OCI-LY7 (cell line): ENCODE measurements at regions not wholly inside any gene's neighbourhood (a gene's known extent, or its start where the extent isn't known, plus 50 kb on each side); places are given as distances from the start of the nearest gene placed in this dataset.

Source experiments
- BruUV-seq: library from RNA; stranded (reverse); fragments of 400-500 nt; replicated peaks from 2 replicates; lab custom pipeline; 2021; lab: Mats Ljungman, UMichigan
- CTCF ChIA-PET: fragments of 300-600 bp; sonication (Branson Sonifier 250); formaldehyde crosslinking; loops from one replicate; lab custom pipeline; 2022; ENCODE audit warnings: antibody characterized with exemption; ENCODE audit not compliant: unreplicated experiment; lab: Charles Lee
- POLR2A ChIA-PET: fragments of 300-600 bp; sonication (Branson Sonifier 250); formaldehyde crosslinking; loops from one replicate; lab custom pipeline; 2022; ENCODE audit warnings: antibody characterized with exemption; lab: Charles Lee
- DNase-seq: peaks from one replicate; pipeline ENCODE4 v3.0.0-alpha.2; 2015; ENCODE audit warnings: low spot score
- H2AFZ ChIP-seq: fragments of 200-600 bp; sonication (generic), shearing (Covaris generic); 2 replicates; pipeline ENCODE4 v1.6.1; 2014; ENCODE audit warnings: mild to moderate bottlenecking, antibody characterized with exemption, low read length, moderate library complexity
- H3K27ac ChIP-seq: fragments of 200-600 bp; sonication (generic); 2 replicates; pipeline ENCODE4 v1.5.1; 2014; ENCODE audit warnings: mixed run types, low read depth, mild to moderate bottlenecking, moderate library complexity, low read length, inconsistent platforms; ENCODE audit not compliant: poor library complexity, severe bottlenecking
- H3K36me3 ChIP-seq: fragments of 200-600 bp; sonication (generic); 2 replicates; pipeline ENCODE4 v1.6.1; 2014; ENCODE audit warnings: mild to moderate bottlenecking, antibody characterized with exemption, low read length, moderate library complexity, mixed read lengths; ENCODE audit not compliant: insufficient read depth
- H3K4me1 ChIP-seq: fragments of 200-600 bp; sonication (generic); 2 replicates; pipeline ENCODE4 v1.5.1; 2014; ENCODE audit warnings: mild to moderate bottlenecking, low read length; ENCODE audit not compliant: insufficient read depth, poor library complexity, severe bottlenecking
- H3K4me2 ChIP-seq: fragments of 200-600 bp; sonication (generic); 2 replicates; pipeline ENCODE4 v1.6.1; 2014; ENCODE audit warnings: mild to moderate bottlenecking, low read length
- H3K4me3 ChIP-seq: fragments of 200-600 bp; sonication (generic); 2 replicates; pipeline ENCODE4 v1.5.1; 2014; ENCODE audit warnings: mild to moderate bottlenecking, low read depth, low read length; ENCODE audit not compliant: poor library complexity, severe bottlenecking
- H3K79me2 ChIP-seq: fragments of 200-600 bp; sonication (generic); 2 replicates; pipeline ENCODE4 v1.6.1; 2016; ENCODE audit warnings: low read depth, mild to moderate bottlenecking, low read length, moderate library complexity, mixed read lengths; ENCODE audit not compliant: insufficient read depth
- H3K9me2 ChIP-seq: fragments of 200-600 bp; sonication (generic); 2 replicates; pipeline ENCODE4 v1.6.1; 2016; ENCODE audit warnings: mild to moderate bottlenecking, low read length, mixed read lengths; ENCODE audit not compliant: insufficient read depth
- H3K9me3 ChIP-seq: fragments of 200-600 bp; sonication (generic); 2 replicates; pipeline ENCODE4 v1.6.1; 2014; ENCODE audit warnings: mild to moderate bottlenecking, mixed run types, low read length, mixed read lengths
- H4K20me1 ChIP-seq: fragments of 200-600 bp; sonication (generic); 2 replicates; pipeline ENCODE4 v1.6.1; 2014; ENCODE audit warnings: mild to moderate bottlenecking, antibody characterized with exemption, low read length, moderate library complexity, mixed read lengths; ENCODE audit not compliant: insufficient read depth
- CTCF ChIP-seq: fragments of 200-600 bp; sonication (generic); conservative IDR thresholded peaks from 2 replicates; pipeline ENCODE4 v1.5.1; 2014; ENCODE audit warnings: mild to moderate bottlenecking, antibody characterized with exemption, low read length, moderate library complexity, mixed read lengths
- EZH2phosphoT487 ChIP-seq: fragments of 200-600 bp; sonication (generic); IDR thresholded peaks from 2 replicates; pipeline ENCODE4 v1.6.1; 2018; ENCODE audit warnings: low read depth, borderline replicate concordance, mild to moderate bottlenecking, mixed run types, antibody characterized with exemption, low read length, moderate library complexity, mixed read lengths
- intact Hi-C: fragments of 100-400 bp; cut with micrococcal nuclease; formaldehyde crosslinking; loops from one replicate; pipeline ENCODE4 v1.10.0; 2022; ENCODE audit not compliant: unreplicated experiment

GRCh38 chr1:221877311-221877710 is 135.4 kb upstream of the DUSP10 start:
- H3K4me2 ChIP-seq = no peak overlapping the region
- DNase-seq = no peak
- H3K79me2 ChIP-seq = no peaks in the 10 kb centered on the region
- no peaks in the 10 kb centered on the region for H3K9me2 ChIP-seq
- no peaks in the 10 kb centered on the region for H3K9me3 ChIP-seq
- no TSS peak for BruUV-seq
- H3K36me3 ChIP-seq = no peaks in the 10 kb centered on the region
- H2AFZ ChIP-seq = no peak overlapping the region
- H3K4me1 ChIP-seq = no peaks in the 10 kb centered on the region
- no peak overlapping the region for H3K27ac ChIP-seq
- intact Hi-C loops = no loop called here
- TF ChIP-seq CTCF = no peak
- TF ChIP-seq EZH2phosphoT487 = no peak
- POLR2A ChIA-PET = interaction anchor here (0.8 kb wide), 1 partner anchor 230 kb away, joined by 3 read pairs; no protein-coding TSS in a partner anchor
- H3K4me3 ChIP-seq = no peak overlapping the region
- H4K20me1 ChIP-seq = no peaks in the 10 kb centered on the region
- CTCF ChIA-PET = no interaction called here

GRCh38 chr1:221875004-221875330 is 133.1 kb upstream of the DUSP10 start:
- no peaks in the 10 kb centered on the region for H3K9me2 ChIP-seq
- H3K36me3 ChIP-seq = no peaks in the 10 kb centered on the region
- H4K20me1 ChIP-seq = no peaks in the 10 kb centered on the region
- no peak overlapping the region for H3K4me3 ChIP-seq
- no TSS peak for BruUV-seq
- H2AFZ ChIP-seq = no peak overlapping the region
- intact Hi-C loops = no loop called here
- no peak overlapping the region for H3K27ac ChIP-seq
- CTCF ChIA-PET = no interaction called here
- no peaks in the 10 kb centered on the region for H3K79me2 ChIP-seq
- no peaks in the 10 kb centered on the region for H3K4me1 ChIP-seq
- no peak for TF ChIP-seq CTCF
- TF ChIP-seq EZH2phosphoT487 = no peak
- no peaks in the 10 kb centered on the region for H3K9me3 ChIP-seq
- DNase-seq = no peak
- H3K4me2 ChIP-seq = no peak overlapping the region
- POLR2A ChIA-PET = interaction anchor here (0.6 kb wide), 1 partner anchor 1096 kb away, joined by 6 read pairs; no protein-coding TSS in a partner anchor

GRCh38 chr1:221874285-221875003 is 132.6 kb upstream of the DUSP10 start:
- Histone ChIP-seq H3K9me3 (no peaks in the 10 kb centered on the region), H3K36me3 (no peaks in the 10 kb centered on the region), H3K79me2 (no peaks in the 10 kb centered on the region), H2AFZ (no peak overlapping the region), H3K4me1 (no peaks in the 10 kb centered on the region), H3K4me2 (no peak overlapping the region), H3K9me2 (no peaks in the 10 kb centered on the region), H3K27ac (no peak overlapping the region), H3K4me3 (no peak overlapping the region), H4K20me1 (no peaks in the 10 kb centered on the region)
- intact Hi-C loops = no loop called here
- no TSS peak for BruUV-seq
- ChIA-PET POLR2A (interaction anchor here (1.0 kb wide), 1 partner anchor 21 kb away, joined by 3 read pairs; no protein-coding TSS in a partner anchor), CTCF (no interaction called here)
- DNase-seq = no peak
- TF ChIP-seq CTCF (no peak), EZH2phosphoT487 (no peak)
